ENCODE measurements at regions not wholly inside any gene's neighbourhood (a gene's known extent, or its start where the extent isn't known, plus 50 kb on each side); places are given as distances from the start of the nearest gene placed in this dataset.

DNA sequence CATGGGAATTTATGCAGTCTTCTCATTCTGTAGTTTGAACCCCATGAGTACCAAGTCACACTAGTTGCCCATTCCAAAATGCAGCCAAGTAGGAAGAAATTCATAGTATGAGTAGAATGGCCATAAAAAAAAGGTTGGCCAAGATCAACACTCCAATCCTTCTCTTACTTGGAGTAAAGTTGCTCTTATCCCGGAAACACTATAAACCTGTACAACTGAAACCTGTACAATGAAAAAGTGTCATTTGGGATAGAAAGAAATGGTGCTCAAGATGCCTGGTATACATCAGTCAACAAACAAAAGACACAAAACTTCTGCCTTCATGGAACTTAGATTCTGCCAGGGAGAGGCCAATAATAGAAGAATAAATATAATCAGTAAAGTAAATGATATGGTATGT, 325.0 kb downstream of the NFIB start:
- no peak overlapping the region for H3K9ac ChIP-seq (ENCODE audit: low read depth, low read length)
- no peak overlapping the region for H3K4me3 ChIP-seq (ENCODE audit: low read depth, low read length)
- H3K27me3 ChIP-seq (ENCODE audit: control insufficient read depth, insufficient read depth, low read length) = no peaks in the 10 kb centered on the region
- no peak overlapping the region for H3K27ac ChIP-seq (ENCODE audit: low read depth, low read length)
- no peaks in the 10 kb centered on the region for H3K9me3 ChIP-seq (ENCODE audit: control insufficient read depth, insufficient read depth, low read length)
- no peaks in the 10 kb centered on the region for H3K36me3 ChIP-seq (ENCODE audit: control insufficient read depth, insufficient read depth, low read length)
- no peaks in the 10 kb centered on the region for H3K4me1 ChIP-seq (ENCODE audit: control insufficient read depth, insufficient read depth, low read length)

GRCh38 chr9:13983607-13984006, 330.3 kb downstream of the NFIB start:
- H3K27ac ChIP-seq (ENCODE audit: low read depth, low read length) = no peak overlapping the region
- no peak overlapping the region for H3K4me3 ChIP-seq (ENCODE audit: low read depth, low read length)
- H3K9me3 ChIP-seq (ENCODE audit: control insufficient read depth, insufficient read depth, low read length) = no peaks in the 10 kb centered on the region
- H3K9ac ChIP-seq (ENCODE audit: low read depth, low read length) = no peak overlapping the region
- H3K4me1 ChIP-seq (ENCODE audit: control insufficient read depth, insufficient read depth, low read length) = no peaks in the 10 kb centered on the region
- H3K27me3 ChIP-seq (ENCODE audit: control insufficient read depth, insufficient read depth, low read length) = no peaks in the 10 kb centered on the region
- no peaks in the 10 kb centered on the region for H3K36me3 ChIP-seq (ENCODE audit: control insufficient read depth, insufficient read depth, low read length)

- Histone ChIP-seq H3K27me3 (ENCODE audit: control insufficient read depth, insufficient read depth, low read length) (no peaks in the 10 kb centered on the region), H3K27ac (ENCODE audit: low read depth, low read length) (no peak overlapping the region)
Observed at GRCh38 chr9:13979941-13980318, 334.0 kb downstream of the NFIB start.

GRCh38 chr9:13975611-13976290, 338.2 kb downstream of the NFIB start:
- Histone ChIP-seq H3K27me3 (ENCODE audit: control insufficient read depth, insufficient read depth, low read length) (no peaks in the 10 kb centered on the region), H3K4me1 (ENCODE audit: control insufficient read depth, insufficient read depth, low read length) (no peaks in the 10 kb centered on the region), H3K9me3 (ENCODE audit: control insufficient read depth, insufficient read depth, low read length) (no peaks in the 10 kb centered on the region), H3K36me3 (ENCODE audit: control insufficient read depth, insufficient read depth, low read length) (no peaks in the 10 kb centered on the region), H3K27ac (ENCODE audit: low read depth, low read length) (no peak overlapping the region), H3K4me3 (ENCODE audit: low read depth, low read length) (no peak overlapping the region), H3K9ac (ENCODE audit: low read depth, low read length) (no peak overlapping the region)

More at GRCh38 chr9:13979941-13980318, 334.0 kb downstream of the NFIB start:
- H3K9ac ChIP-seq (ENCODE audit: low read depth, low read length) = no peak overlapping the region
- H3K4me3 ChIP-seq (ENCODE audit: low read depth, low read length) = no peak overlapping the region
- H3K36me3 ChIP-seq (ENCODE audit: control insufficient read depth, insufficient read depth, low read length) = no peaks in the 10 kb centered on the region
- H3K4me1 ChIP-seq (ENCODE audit: control insufficient read depth, insufficient read depth, low read length) = no peaks in the 10 kb centered on the region
- H3K9me3 ChIP-seq (ENCODE audit: control insufficient read depth, insufficient read depth, low read length) = no peaks in the 10 kb centered on the region

DNA sequence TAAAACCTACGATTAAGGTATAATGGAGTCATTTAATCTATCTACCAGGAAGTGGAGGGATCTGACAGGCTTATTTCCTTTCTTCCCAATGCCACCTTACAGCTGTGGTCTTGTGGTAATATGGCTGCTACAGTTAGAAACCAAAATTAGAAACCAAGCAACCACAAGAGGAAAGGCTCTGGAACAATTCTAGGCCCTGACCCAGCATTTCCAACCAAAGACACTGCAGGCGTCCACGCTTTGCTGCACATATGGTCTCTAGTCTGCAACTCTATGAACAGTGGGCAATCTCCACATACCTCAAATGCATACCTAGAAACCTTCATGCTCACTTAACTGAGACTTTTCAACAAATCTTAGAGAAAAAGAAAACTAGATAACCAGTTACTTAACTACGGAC, 339.1 kb downstream of the NFIB start:
- no peaks in the 10 kb centered on the region for H3K27me3 ChIP-seq (ENCODE audit: control insufficient read depth, insufficient read depth, low read length)
- H3K27ac ChIP-seq (ENCODE audit: low read depth, low read length) = no peak overlapping the region
- no peak overlapping the region for H3K4me3 ChIP-seq (ENCODE audit: low read depth, low read length)
- H3K9me3 ChIP-seq (ENCODE audit: control insufficient read depth, insufficient read depth, low read length) = no peaks in the 10 kb centered on the region
- no peak overlapping the region for H3K9ac ChIP-seq (ENCODE audit: low read depth, low read length)
- no peaks in the 10 kb centered on the region for H3K4me1 ChIP-seq (ENCODE audit: control insufficient read depth, insufficient read depth, low read length)
- H3K36me3 ChIP-seq (ENCODE audit: control insufficient read depth, insufficient read depth, low read length) = no peaks in the 10 kb centered on the region

- no peaks in the 10 kb centered on the region for H3K9me3 ChIP-seq (ENCODE audit: control insufficient read depth, insufficient read depth, low read length)
- H3K27me3 ChIP-seq (ENCODE audit: control insufficient read depth, insufficient read depth, low read length) = no peaks in the 10 kb centered on the region
- H3K4me1 ChIP-seq (ENCODE audit: control insufficient read depth, insufficient read depth, low read length) = no peaks in the 10 kb centered on the region
- no peak overlapping the region for H3K27ac ChIP-seq (ENCODE audit: low read depth, low read length)
- H3K9ac ChIP-seq (ENCODE audit: low read depth, low read length) = no peak overlapping the region
- H3K36me3 ChIP-seq (ENCODE audit: control insufficient read depth, insufficient read depth, low read length) = no peaks in the 10 kb centered on the region
- no peak overlapping the region for H3K4me3 ChIP-seq (ENCODE audit: low read depth, low read length)
Observed at GRCh38 chr9:13971966-13972655, 341.8 kb downstream of the NFIB start.

DNA sequence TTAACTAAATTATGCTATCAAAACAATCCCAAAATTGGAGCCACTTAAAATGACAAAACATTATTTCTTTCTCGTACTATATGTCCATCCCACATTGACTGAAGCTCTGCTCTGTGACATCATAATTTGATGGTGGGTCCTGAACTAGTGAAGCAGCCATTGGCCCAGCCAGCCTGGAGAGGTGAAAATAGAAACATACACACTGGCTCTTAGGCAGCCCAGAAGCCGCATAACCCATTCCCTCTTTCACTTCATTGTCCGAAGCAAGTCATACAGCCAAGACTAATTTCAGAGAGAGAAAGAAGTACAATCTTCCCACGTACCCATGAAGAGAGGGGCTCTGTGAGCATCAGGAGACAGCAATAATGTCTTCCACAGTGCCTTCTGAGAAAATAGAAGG, 342.5 kb downstream of the NFIB start:
- Histone ChIP-seq H3K4me1 (ENCODE audit: control insufficient read depth, insufficient read depth, low read length) (no peaks in the 10 kb centered on the region), H3K9me3 (ENCODE audit: control insufficient read depth, insufficient read depth, low read length) (no peaks in the 10 kb centered on the region), H3K27me3 (ENCODE audit: control insufficient read depth, insufficient read depth, low read length) (no peaks in the 10 kb centered on the region), H3K36me3 (ENCODE audit: control insufficient read depth, insufficient read depth, low read length) (no peaks in the 10 kb centered on the region), H3K9ac (ENCODE audit: low read depth, low read length) (no peak overlapping the region), H3K4me3 (ENCODE audit: low read depth, low read length) (no peak overlapping the region), H3K27ac (ENCODE audit: low read depth, low read length) (no peak overlapping the region)

DNA sequence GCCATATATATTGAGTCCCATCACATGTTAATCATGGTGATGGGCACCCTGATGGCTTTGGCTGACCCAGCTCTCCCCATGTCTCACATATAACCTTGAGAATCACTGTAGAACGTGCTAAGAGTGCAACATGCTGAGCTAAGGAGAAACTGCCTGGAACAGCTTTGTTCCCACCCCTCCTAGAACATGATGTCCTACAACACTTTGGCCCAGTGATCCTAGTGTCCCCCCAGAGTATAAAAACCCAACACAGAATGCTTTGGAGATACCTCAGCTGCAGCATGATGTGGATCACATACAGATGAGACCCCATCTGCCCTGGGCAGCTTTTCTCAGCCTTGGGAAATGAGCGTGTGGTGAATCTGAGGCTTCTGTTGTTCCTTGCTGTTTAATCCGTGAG, 343.5 kb downstream of the NFIB start:
- Histone ChIP-seq H3K4me1 (ENCODE audit: control insufficient read depth, insufficient read depth, low read length) (no peaks in the 10 kb centered on the region), H3K4me3 (ENCODE audit: low read depth, low read length) (no peak overlapping the region), H3K9ac (ENCODE audit: low read depth, low read length) (no peak overlapping the region), H3K36me3 (ENCODE audit: control insufficient read depth, insufficient read depth, low read length) (no peaks in the 10 kb centered on the region), H3K27me3 (ENCODE audit: control insufficient read depth, insufficient read depth, low read length) (no peaks in the 10 kb centered on the region), H3K27ac (ENCODE audit: low read depth, low read length) (no peak overlapping the region), H3K9me3 (ENCODE audit: control insufficient read depth, insufficient read depth, low read length) (no peaks in the 10 kb centered on the region)

DNA sequence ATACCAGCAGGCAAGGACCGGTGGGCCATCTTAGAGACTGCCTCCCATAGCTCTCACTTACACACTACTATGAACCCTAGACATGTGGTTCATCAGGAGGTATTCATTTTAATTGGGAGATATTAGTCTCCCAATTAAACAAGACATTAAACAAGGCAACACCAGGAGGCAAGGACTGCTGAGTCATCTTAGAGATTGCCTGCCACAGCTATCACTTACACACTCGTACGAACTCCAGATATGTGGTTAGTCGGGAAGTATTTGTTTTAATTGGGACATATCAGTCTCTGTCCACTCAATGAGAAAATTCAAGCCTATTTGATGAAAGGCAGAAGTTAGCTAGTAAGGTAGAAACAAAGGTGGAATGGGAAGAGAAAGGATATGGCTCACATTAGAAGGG, 343.9 kb downstream of the NFIB start:
- Histone ChIP-seq H3K27ac (ENCODE audit: low read depth, low read length) (no peak overlapping the region), H3K4me1 (ENCODE audit: control insufficient read depth, insufficient read depth, low read length) (no peaks in the 10 kb centered on the region), H3K27me3 (ENCODE audit: control insufficient read depth, insufficient read depth, low read length) (no peaks in the 10 kb centered on the region), H3K9ac (ENCODE audit: low read depth, low read length) (no peak overlapping the region), H3K4me3 (ENCODE audit: low read depth, low read length) (no peak overlapping the region), H3K9me3 (ENCODE audit: control insufficient read depth, insufficient read depth, low read length) (no peaks in the 10 kb centered on the region), H3K36me3 (ENCODE audit: control insufficient read depth, insufficient read depth, low read length) (no peaks in the 10 kb centered on the region)

GRCh38 chr9:13967438-13967837, 346.5 kb downstream of the NFIB start:
- no peaks in the 10 kb centered on the region for H3K36me3 ChIP-seq (ENCODE audit: control insufficient read depth, insufficient read depth, low read length)
- H3K4me1 ChIP-seq (ENCODE audit: control insufficient read depth, insufficient read depth, low read length) = no peaks in the 10 kb centered on the region
- H3K27ac ChIP-seq (ENCODE audit: low read depth, low read length) = no peak overlapping the region
- H3K9ac ChIP-seq (ENCODE audit: low read depth, low read length) = no peak overlapping the region
- no peaks in the 10 kb centered on the region for H3K27me3 ChIP-seq (ENCODE audit: control insufficient read depth, insufficient read depth, low read length)
- H3K9me3 ChIP-seq (ENCODE audit: control insufficient read depth, insufficient read depth, low read length) = no peaks in the 10 kb centered on the region
- no peak overlapping the region for H3K4me3 ChIP-seq (ENCODE audit: low read depth, low read length)

GRCh38 chr9:13967011-13967410, 346.9 kb downstream of the NFIB start:
- no peak overlapping the region for H3K27ac ChIP-seq (ENCODE audit: low read depth, low read length)
- no peak overlapping the region for H3K9ac ChIP-seq (ENCODE audit: low read depth, low read length)
- H3K9me3 ChIP-seq (ENCODE audit: control insufficient read depth, insufficient read depth, low read length) = no peaks in the 10 kb centered on the region
- H3K4me1 ChIP-seq (ENCODE audit: control insufficient read depth, insufficient read depth, low read length) = no peaks in the 10 kb centered on the region
- H3K27me3 ChIP-seq (ENCODE audit: control insufficient read depth, insufficient read depth, low read length) = no peaks in the 10 kb centered on the region
- H3K36me3 ChIP-seq (ENCODE audit: control insufficient read depth, insufficient read depth, low read length) = no peaks in the 10 kb centered on the region
- no peak overlapping the region for H3K4me3 ChIP-seq (ENCODE audit: low read depth, low read length)

Data from HUES48 (cell line).